GM12874 (cell line): ENCODE measurements at regions not wholly inside any gene's neighbourhood (a gene's known extent, or its start where the extent isn't known, plus 50 kb on each side); places are given as distances from the start of the nearest gene placed in this dataset.

ENCODE experiments used
- CTCF ChIP-seq: IDR thresholded peaks from 2 replicates; pipeline ENCODE4 v1.5.1; 2011; ENCODE audit warnings: low read depth, mild to moderate bottlenecking, control low read depth, low read length, moderate library complexity; ENCODE audit not compliant: insufficient read depth

DNA sequence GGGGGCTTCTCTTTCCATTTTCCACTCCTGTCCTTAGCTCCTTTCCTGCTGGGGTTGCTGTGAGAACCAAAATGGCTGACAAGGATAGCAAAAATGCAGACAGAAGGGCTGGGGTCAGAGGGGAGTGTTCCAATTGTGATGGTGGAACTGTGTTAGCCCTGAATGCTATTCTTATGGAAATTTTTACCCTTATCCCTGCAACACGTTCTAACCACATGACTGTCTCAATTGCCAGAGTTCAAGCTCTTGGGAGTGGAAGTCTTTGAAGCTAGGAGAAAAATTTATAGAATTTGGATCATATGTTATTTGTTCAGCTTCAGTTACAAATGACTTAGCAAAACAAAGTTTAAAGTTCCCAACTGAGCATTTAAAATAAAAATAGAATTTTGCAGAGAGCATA, 134.1 kb downstream of the ADCYAP1R1 start:
- no peak for TF ChIP-seq CTCF

- no peak for TF ChIP-seq CTCF
Observed at GRCh38 chr7:31175672-31176071, 123.6 kb downstream of the ADCYAP1R1 start.

DNA sequence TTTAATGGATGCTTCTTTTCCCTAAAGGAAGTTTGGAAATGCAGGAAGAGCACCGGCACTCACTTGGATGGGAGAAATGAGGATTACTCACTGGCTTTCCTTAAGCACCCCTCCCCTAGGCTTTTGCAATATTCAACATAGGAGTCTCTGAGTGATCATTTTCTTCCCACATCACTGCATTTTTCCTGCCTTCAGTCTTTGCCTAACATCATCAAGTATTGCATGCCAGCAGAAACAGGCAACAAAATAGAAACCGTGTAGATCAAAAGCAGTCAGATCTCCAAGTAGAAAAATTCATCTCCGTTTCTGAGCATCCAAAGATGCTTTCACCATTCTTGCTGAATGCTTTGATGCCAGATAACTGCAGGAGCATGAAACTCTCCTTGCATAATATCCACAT, 119.9 kb downstream of the ADCYAP1R1 start:
- TF ChIP-seq CTCF, result no peak

GRCh38 chr7:31171216-31171785, 119.2 kb downstream of the ADCYAP1R1 start:
- TF ChIP-seq CTCF, result no peak
